ENCODE measurements at regions not wholly inside any gene's neighbourhood (a gene's known extent, or its start where the extent isn't known, plus 50 kb on each side); places are given as distances from the start of the nearest gene placed in this dataset.

- H3K27ac ChIP-seq (ENCODE audit: low read depth, low read length, poor library complexity, severe bottlenecking) = no peak overlapping the region
- no peak for TF ChIP-seq EZH2phosphoT487 (IDR thresholded peaks at IDR 0.05; ENCODE audit: borderline replicate concordance, low read depth, low read length)
- no TSS peak for BruUV-seq (replicated peaks)
- H3K9me3 ChIP-seq (ENCODE audit: low read length) = no peaks in the 10 kb centered on the region
- H2AFZ ChIP-seq (ENCODE audit: low read length) = no peak overlapping the region
- intact Hi-C loops (cut with micrococcal nuclease; ENCODE audit: unreplicated experiment) = no loop called here
- no peaks in the 10 kb centered on the region for H4K20me1 ChIP-seq (ENCODE audit: insufficient read depth, low read length)
- no peak overlapping the region for H3K4me3 ChIP-seq (ENCODE audit: low read depth, low read length, poor library complexity, severe bottlenecking)
- H3K9me2 ChIP-seq (ENCODE audit: insufficient read depth, low read length) = no peaks in the 10 kb centered on the region
- H3K79me2 ChIP-seq (ENCODE audit: insufficient read depth, low read depth, low read length) = no peaks in the 10 kb centered on the region
- DNase-seq (ENCODE audit: low spot score) = no peak
- CTCF ChIA-PET (ENCODE audit: unreplicated experiment) = no interaction called here
- H3K36me3 ChIP-seq (ENCODE audit: insufficient read depth, low read length) = no peaks in the 10 kb centered on the region
- no peak overlapping the region for H3K4me2 ChIP-seq (ENCODE audit: low read length)
- POLR2A ChIA-PET = no interaction called here
- no peaks in the 10 kb centered on the region for H3K4me1 ChIP-seq (ENCODE audit: insufficient read depth, low read length, poor library complexity, severe bottlenecking)
These were observed 119.9 kb upstream of the IRX6 start for GRCh38 chr16:55204069-55204468.

GRCh38 chr16:55204923-55205322, 119.1 kb upstream of the IRX6 start:
- H2AFZ ChIP-seq (ENCODE audit: low read length) = no peak overlapping the region
- no peaks in the 10 kb centered on the region for H3K79me2 ChIP-seq (ENCODE audit: insufficient read depth, low read depth, low read length)
- POLR2A ChIA-PET = no interaction called here
- H3K4me1 ChIP-seq (ENCODE audit: insufficient read depth, low read length, poor library complexity, severe bottlenecking) = no peaks in the 10 kb centered on the region
- H3K9me2 ChIP-seq (ENCODE audit: insufficient read depth, low read length) = no peaks in the 10 kb centered on the region
- intact Hi-C loops (cut with micrococcal nuclease; ENCODE audit: unreplicated experiment) = no loop called here
- H3K4me3 ChIP-seq (ENCODE audit: low read depth, low read length, poor library complexity, severe bottlenecking) = no peak overlapping the region
- DNase-seq (ENCODE audit: low spot score) = no peak
- TF ChIP-seq EZH2phosphoT487 (IDR thresholded peaks at IDR 0.05; ENCODE audit: borderline replicate concordance, low read depth, low read length) = no peak
- TF ChIP-seq CTCF (conservative IDR thresholded peaks at IDR 0.05; ENCODE audit: low read length) = no peak
- H3K27ac ChIP-seq (ENCODE audit: low read depth, low read length, poor library complexity, severe bottlenecking) = no peak overlapping the region
- H3K9me3 ChIP-seq (ENCODE audit: low read length) = no peaks in the 10 kb centered on the region
- no peak overlapping the region for H3K4me2 ChIP-seq (ENCODE audit: low read length)
- H3K36me3 ChIP-seq (ENCODE audit: insufficient read depth, low read length) = no peaks in the 10 kb centered on the region
- no peaks in the 10 kb centered on the region for H4K20me1 ChIP-seq (ENCODE audit: insufficient read depth, low read length)
- BruUV-seq (replicated peaks) = no TSS peak
- CTCF ChIA-PET (ENCODE audit: unreplicated experiment) = no interaction called here

GRCh38 chr16:55207693-55208428, 116.1 kb upstream of the IRX6 start:
- Histone ChIP-seq H3K27ac (ENCODE audit: low read depth, low read length, poor library complexity, severe bottlenecking) (no peak overlapping the region), H3K9me3 (ENCODE audit: low read length) (no peaks in the 10 kb centered on the region), H3K4me1 (ENCODE audit: insufficient read depth, low read length, poor library complexity, severe bottlenecking) (no peaks in the 10 kb centered on the region), H3K79me2 (ENCODE audit: insufficient read depth, low read depth, low read length) (no peaks in the 10 kb centered on the region), H4K20me1 (ENCODE audit: insufficient read depth, low read length) (no peaks in the 10 kb centered on the region), H3K4me2 (ENCODE audit: low read length) (no peak overlapping the region), H2AFZ (ENCODE audit: low read length) (no peak overlapping the region), H3K4me3 (ENCODE audit: low read depth, low read length, poor library complexity, severe bottlenecking) (no peak overlapping the region), H3K36me3 (ENCODE audit: insufficient read depth, low read length) (no peaks in the 10 kb centered on the region), H3K9me2 (ENCODE audit: insufficient read depth, low read length) (no peaks in the 10 kb centered on the region)
- BruUV-seq (replicated peaks) = no TSS peak
- ChIA-PET POLR2A (no interaction called here), CTCF (ENCODE audit: unreplicated experiment) (no interaction called here)
- intact Hi-C loops (cut with micrococcal nuclease; ENCODE audit: unreplicated experiment) = no loop called here
- DNase-seq (ENCODE audit: low spot score) = no peak
- no peak for TF ChIP-seq CTCF (conservative IDR thresholded peaks at IDR 0.05; ENCODE audit: low read length)
- TF ChIP-seq EZH2phosphoT487 (IDR thresholded peaks at IDR 0.05; ENCODE audit: borderline replicate concordance, low read depth, low read length) = no peak
